Ascending aorta (tissue), 2 donors: ENCODE measurements at regions not wholly inside any gene's neighbourhood (a gene's known extent, or its start where the extent isn't known, plus 50 kb on each side); places are given as distances from the start of the nearest gene placed in this dataset.
A peak's percentile ranks its signal among the peaks of the same experiment; 100 is the strongest.

Experiments
- DNase-seq, 2 donors: peaks; one replicate each; pipeline ENCODE4 v3.0.0-alpha.2; 2019; ENCODE audit warnings: low spot score in 2 of 2
- H3K27ac ChIP-seq, 2 donors: fragments of 200-600 bp; sonication (generic); one replicate each; pipeline ENCODE4 v1.5.1; 2016 to 2017; ENCODE audit warnings: mild to moderate bottlenecking in 1 of 2
- H3K27me3 ChIP-seq: fragments of 200-600 bp; sonication (generic); one replicate; pipeline ENCODE4 v1.5.1; 2017
- H3K36me3 ChIP-seq, 2 donors: fragments of 200-600 bp; sonication (generic); one replicate each; pipeline ENCODE4 v1.5.1; 2016
- H3K4me1 ChIP-seq, 2 donors: fragments of 200-600 bp; sonication (generic); one replicate each; pipeline ENCODE4 v1.5.1; 2016 to 2017; ENCODE audit warnings: mild to moderate bottlenecking in 1 of 2
- H3K4me3 ChIP-seq, 2 donors: fragments of 200-600 bp; sonication (generic); one replicate each; pipeline ENCODE4 v1.5.1; 2016 to 2017; ENCODE audit warnings: mild to moderate bottlenecking in 1 of 2
- H3K9me3 ChIP-seq, 2 donors: fragments of 200-600 bp; sonication (generic); one replicate each; pipeline ENCODE4 v1.5.1; 2016
- CTCF ChIP-seq, 3 experiments: fragments of 200-600 bp in 2 of 3; fragments of 450-650 bp in 1 of 3; sonication (generic) in 2 of 3; IDR thresholded peaks; one replicate each; pipeline ENCODE4 v1.5.1; 2016 to 2019; ENCODE audit warnings: antibody characterized with exemption in 3 of 3, mild to moderate bottlenecking in 1 of 3, moderate library complexity in 1 of 3
- intact Hi-C: fragments of 100-400 bp; cut with DNase I; formaldehyde crosslinking; loops from one replicate; pipeline ENCODE4 v1.15.1; 2023

GRCh38 chr3:105938806-105939205 is 70.0 kb upstream of the CBLB start:
- no peaks in the 10 kb centered on the region for H3K36me3 ChIP-seq
- peak overlapping the region; percentile 1 to 11 for H3K27ac ChIP-seq
- H3K4me3 ChIP-seq, result no peak overlapping the region
- no peak for DNase-seq
- TF ChIP-seq CTCF (IDR thresholded peaks at IDR 0.05), result no peak
- peaks cover 0 to 3% of the 10 kb centered on the region in 2 donors for H3K4me1 ChIP-seq
- intact Hi-C loops, result no loop called here
- no peaks in the 10 kb centered on the region for H3K9me3 ChIP-seq
- no peaks in the 10 kb centered on the region for H3K27me3 ChIP-seq

GRCh38 chr3:105944276-105944675 is 75.5 kb upstream of the CBLB start:
- no peaks in the 10 kb centered on the region for H3K9me3 ChIP-seq
- no peaks in the 10 kb centered on the region for H3K36me3 ChIP-seq
- DNase-seq, result no peak
- no peak overlapping the region for H3K4me3 ChIP-seq
- no peak overlapping the region for H3K27ac ChIP-seq
- TF ChIP-seq CTCF (IDR thresholded peaks at IDR 0.05), result no peak
- H3K4me1 ChIP-seq, result no peaks in the 10 kb centered on the region
- intact Hi-C loops, result no loop called here
- H3K27me3 ChIP-seq, result no peaks in the 10 kb centered on the region

GRCh38 chr3:105944721-105945120 is 75.9 kb upstream of the CBLB start:
- H3K27ac ChIP-seq, result no peak overlapping the region
- no peaks in the 10 kb centered on the region for H3K36me3 ChIP-seq
- no peak for DNase-seq
- no peaks in the 10 kb centered on the region for H3K27me3 ChIP-seq
- H3K4me3 ChIP-seq, result no peak overlapping the region
- H3K4me1 ChIP-seq, result no peaks in the 10 kb centered on the region
- intact Hi-C loops, result no loop called here
- no peak for TF ChIP-seq CTCF (IDR thresholded peaks at IDR 0.05)
- no peaks in the 10 kb centered on the region for H3K9me3 ChIP-seq

GRCh38 chr3:105948101-105948500 is 79.3 kb upstream of the CBLB start:
- TF ChIP-seq CTCF (IDR thresholded peaks at IDR 0.05), result no peak
- H3K27ac ChIP-seq, result no peak overlapping the region
- H3K9me3 ChIP-seq, result no peaks in the 10 kb centered on the region
- DNase-seq, result no peak
- peaks cover 0 to 2% of the 10 kb centered on the region in 2 donors for H3K4me1 ChIP-seq
- no peaks in the 10 kb centered on the region for H3K27me3 ChIP-seq
- H3K4me3 ChIP-seq, result no peak overlapping the region
- H3K36me3 ChIP-seq, result no peaks in the 10 kb centered on the region
- intact Hi-C loops, result no loop called here

GRCh38 chr3:105950881-105951600 is 82.2 kb upstream of the CBLB start:
- no peak for DNase-seq
- no peaks in the 10 kb centered on the region for H3K9me3 ChIP-seq
- no peaks in the 10 kb centered on the region for H3K27me3 ChIP-seq
- H3K36me3 ChIP-seq, result no peaks in the 10 kb centered on the region
- no peak overlapping the region for H3K4me3 ChIP-seq
- intact Hi-C loops, result no loop called here
- H3K4me1 ChIP-seq, result peaks cover 0 to 2% of the 10 kb centered on the region in 2 donors
- peak overlapping the region in 1 of 2 donors; percentile 33 for H3K27ac ChIP-seq
- no peak for TF ChIP-seq CTCF (IDR thresholded peaks at IDR 0.05)

GRCh38 chr3:105953831-105954230 is 85.0 kb upstream of the CBLB start:
- Histone ChIP-seq H3K4me1 (peaks cover 0 to 2% of the 10 kb centered on the region in 2 donors), H3K27me3 (no peaks in the 10 kb centered on the region), H3K36me3 (no peaks in the 10 kb centered on the region), H3K4me3 (no peak overlapping the region), H3K27ac (no peak overlapping the region), H3K9me3 (no peaks in the 10 kb centered on the region)
- DNase-seq, result no peak
- no peak for TF ChIP-seq CTCF (IDR thresholded peaks at IDR 0.05)
- intact Hi-C loops, result no loop called here
